T follicular helper cell (primary cell): ENCODE measurements at regions not wholly inside any gene's neighbourhood (a gene's known extent, or its start where the extent isn't known, plus 50 kb on each side); places are given as distances from the start of the nearest gene placed in this dataset.
"Not testable (repeated sequence)": the region's sequence is repeated elsewhere in the genome, so short reads cannot be mapped to it uniquely, and the experiment has no call there.

Experiments used
- DNase-seq: peaks from one replicate; pipeline ENCODE4 v3.0.0-alpha.2; 2020; ENCODE audit warnings: low read depth

DNA sequence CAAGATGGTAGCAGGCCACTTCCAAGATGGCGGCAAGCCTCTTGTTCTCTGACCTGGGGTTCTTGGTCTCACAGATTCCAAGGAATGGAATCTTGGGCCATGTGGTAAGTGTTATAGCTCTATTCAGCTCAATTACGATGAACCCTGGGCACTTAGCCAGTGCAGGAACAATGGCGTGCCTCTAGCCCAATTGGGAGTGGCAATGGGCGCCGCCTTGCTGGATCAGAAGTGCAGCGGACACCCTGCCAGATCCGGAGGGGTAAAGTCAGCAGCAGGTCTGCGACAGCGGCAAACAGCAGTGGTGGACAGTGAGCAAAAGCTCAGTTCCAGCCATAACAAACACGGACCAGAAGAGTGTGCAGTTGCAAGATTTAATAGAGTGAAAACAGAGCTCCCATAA lies 263.2 kb upstream of the SEMA3C start:
- not testable (repeated sequence) for DNase-seq

DNA sequence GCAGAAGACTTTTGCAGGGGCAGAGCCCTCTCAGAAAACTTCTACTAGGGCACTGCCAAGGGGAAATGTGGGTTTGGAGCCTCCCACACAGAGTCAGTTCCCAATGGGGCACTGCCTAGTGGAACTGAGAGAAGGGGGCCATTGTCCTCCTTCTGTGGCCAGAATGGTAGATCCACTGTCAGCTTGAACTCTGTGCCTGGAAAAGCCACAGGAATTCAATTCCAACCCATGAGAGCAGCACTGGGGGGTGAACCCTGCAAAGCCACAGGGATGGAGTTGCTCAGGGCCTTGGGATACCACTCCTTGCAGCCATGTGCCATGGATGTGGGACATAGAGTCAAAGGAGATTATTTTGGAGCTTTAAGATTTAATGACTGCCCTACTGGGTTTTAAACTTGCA lies 262.2 kb upstream of the SEMA3C start:
- DNase-seq: no peak

DNA sequence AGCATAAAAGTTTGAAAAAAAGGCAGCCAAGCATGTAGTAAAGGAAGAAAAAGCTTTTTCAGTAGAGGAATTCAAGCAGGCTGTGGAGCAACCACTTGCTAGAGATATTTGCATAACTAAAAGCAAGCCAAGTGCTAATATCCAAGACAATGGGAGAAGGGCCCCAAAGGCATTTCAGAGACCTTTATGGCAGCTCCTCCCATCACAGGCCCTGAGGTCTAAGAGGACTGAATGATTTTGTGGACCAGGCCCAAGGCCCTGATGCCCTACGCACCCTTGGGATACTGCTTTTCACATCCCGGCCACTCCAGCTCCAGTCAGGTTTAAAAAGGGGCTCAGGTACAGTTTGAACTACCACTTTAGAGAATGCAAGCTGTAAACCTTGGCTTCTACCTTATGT lies 261.7 kb upstream of the SEMA3C start:
- no peak for DNase-seq

DNA sequence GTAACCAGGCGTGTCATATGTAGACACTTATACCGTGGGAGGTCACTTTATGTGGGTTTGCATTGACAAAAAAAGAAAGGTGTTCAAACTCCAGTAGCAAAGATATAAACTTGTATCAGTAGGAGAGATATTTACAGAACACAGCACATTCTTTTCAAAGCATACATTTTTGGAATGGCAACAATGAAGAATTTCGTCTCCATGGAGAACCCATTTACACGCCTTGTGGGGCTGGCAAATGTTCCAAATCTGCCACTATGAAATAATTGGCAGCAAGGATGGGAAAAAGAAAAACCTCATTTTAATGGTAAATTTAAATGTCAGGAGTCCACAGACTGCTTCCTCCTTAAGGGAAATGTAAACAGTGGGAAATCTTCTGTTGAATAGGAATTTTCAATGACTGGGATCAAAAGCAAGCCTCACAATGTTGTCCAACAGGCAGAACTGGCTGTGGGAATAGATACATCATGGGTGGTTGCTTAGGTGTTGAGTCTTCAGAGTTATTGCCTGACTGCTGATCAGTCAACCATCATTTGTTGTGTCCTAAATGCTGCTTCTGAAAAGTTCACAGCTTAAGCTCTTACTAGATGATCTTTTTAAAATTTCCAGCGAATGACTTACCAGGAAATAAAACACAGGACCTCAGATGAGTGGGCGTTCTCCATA lies 256.6 kb upstream of the SEMA3C start:
- no peak for DNase-seq

DNA sequence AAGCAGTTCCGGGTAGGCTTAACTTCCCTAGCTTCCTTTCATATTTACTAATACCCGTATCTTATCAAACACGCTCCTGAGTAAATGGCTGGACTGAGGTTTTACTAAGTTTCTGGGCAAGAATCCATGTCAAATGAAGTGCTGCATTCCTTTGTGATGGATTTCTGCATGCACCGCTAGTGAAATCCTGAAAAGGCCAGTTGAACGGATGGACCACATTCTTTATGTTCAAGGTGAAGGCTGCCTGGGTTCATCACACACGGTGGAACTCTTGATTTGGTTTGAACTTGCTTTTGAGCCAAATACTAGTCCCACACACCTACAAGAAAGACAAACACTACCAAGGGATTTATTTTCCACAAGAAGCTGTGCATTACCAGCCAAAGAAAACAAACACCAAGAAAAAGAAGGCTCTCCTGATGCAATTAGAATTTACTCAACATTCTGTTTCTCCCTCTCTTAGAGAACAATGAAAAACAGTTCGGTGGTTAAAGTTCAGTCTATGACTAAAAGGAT lies 255.0 kb upstream of the SEMA3C start:
- DNase-seq: no peak

DNA sequence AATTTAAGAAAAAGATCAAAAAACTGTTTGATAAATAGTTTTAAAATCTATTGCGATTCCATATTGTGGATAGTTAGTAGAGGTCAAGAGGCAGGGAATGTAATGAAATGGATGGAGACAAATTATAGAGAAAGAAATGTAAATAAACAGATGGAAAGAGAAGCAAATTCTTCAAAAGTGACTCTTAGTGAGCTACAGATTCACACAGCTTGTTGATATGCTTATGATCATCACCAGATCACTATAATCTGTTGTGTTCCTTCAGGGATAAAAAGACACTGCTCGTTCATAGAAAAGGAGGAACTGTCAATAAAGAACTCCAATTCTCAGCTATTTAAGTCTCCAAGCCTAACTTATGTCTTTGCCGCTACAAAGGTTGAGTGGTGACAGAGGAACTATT lies 251.4 kb upstream of the SEMA3C start:
- DNase-seq: no peak

DNA sequence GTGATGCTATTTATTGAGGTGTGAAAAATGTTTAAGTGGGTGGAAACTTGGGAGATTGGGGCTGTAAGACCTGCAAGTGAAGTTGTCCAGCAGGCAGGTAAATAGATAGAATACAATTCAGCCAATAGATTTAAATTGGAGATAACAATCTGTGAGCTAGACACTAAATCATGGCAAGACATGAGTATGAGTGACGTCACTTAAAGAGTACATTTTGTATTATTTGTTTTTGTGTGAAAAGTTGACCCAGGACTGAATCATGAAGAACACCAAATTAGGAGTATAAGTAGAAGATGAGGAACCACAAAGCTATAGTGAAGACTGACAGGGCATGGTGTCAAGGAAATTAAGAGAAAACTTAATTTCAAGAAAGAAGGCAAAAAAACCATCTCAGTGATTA lies 249.1 kb upstream of the SEMA3C start:
- no peak for DNase-seq

DNA sequence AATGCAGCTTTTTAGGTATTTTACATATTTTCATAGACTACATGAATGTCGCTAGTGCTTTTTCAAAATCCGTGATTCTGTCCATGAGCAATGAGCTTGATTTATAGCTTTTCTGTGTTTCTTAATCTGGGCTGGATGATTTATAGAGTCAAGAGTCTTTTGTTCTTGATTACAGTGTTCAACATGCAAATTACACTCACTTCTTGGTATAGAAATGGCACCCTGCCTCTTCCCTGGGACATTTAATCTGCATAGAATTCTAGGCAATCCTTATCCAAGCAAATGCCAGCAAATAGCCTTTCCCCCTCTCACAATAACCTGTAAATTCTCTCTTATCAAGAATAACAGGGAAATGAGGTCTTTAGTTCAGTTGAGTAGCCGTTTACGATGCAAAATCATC lies 246.2 kb upstream of the SEMA3C start:
- no peak for DNase-seq

DNA sequence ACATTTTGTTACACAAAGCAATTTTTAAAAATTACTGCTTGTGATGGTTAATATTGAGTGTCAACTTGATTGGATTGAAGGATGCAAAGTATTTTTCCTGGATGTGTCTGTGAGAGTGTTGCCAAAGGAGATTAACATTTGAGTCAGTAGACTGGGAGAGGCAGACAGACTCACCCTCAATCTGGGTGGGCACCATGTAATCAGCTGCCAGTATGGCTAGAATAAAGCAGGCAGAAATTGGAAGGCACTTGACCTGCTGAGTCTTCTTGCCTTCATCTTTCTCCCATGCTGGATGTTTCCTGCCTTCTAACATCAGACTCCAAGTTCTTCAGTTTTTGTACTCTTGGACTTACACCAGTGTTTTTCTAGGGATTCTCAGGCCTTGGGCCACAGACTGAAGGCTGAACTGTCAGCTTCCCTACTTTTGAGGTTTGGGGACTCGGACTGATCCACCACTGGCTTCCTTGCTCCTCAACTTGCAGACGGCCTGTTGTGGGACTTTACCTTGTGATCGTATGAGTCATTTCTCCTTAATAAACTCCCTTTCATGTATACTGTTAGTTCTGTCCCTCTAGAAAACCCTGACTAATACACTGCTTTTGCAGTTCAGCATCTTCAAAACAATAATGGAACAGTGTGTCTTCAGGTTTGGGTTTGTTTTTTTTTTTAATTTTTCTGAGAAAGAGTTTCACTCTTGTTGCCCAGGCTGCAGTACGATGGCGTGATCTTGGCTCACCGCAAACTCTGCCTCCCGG lies 244.1 kb upstream of the SEMA3C start:
- no peak for DNase-seq

DNA sequence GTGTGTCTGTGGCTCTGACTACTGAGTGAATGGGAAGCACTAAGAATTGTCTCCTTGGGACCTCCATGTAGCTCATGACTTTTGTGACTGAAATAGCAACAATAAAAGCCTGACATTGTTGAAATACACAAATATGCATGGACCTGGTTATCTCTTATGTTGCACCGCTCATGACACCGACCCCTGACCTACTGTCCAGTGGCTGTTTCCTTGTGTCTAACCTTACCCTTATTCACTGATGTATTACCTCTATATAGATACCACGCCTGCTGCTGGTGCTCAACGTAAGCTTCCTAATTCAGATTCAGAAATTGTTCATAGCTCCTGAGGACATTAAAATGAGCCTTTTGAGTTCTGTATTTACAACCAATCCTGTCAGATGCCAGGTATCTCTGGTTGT lies 243.4 kb upstream of the SEMA3C start:
- no peak for DNase-seq

DNA sequence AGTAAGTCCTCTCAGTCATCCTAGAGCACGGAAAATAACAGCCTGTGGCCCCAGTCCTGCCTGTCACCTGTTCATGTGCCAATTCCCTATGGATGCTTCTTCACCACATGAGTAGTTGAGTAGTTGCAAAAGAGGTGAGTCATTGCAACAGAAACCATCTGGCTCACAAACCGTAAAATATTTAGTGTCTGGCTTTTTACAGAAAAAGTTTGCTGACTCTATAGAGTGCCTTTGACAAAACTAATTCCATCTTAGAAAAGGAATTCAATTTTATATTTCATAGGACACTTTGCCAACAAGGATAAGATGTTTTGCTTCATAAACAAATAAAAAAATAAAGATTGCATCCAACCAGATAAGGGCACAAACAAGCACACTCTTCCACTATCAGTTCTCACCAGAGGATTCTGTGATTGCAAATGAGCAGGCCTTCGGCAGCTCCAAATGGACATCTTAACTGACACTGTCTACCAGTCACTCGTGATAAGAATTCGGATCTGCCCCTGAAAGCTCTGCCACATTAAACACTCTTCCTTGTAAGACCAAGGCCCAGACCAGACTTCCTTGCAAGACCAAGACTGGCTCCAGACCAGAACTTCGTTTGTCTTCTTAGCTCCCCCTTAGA lies 242.7 kb upstream of the SEMA3C start:
- no peak for DNase-seq

DNA sequence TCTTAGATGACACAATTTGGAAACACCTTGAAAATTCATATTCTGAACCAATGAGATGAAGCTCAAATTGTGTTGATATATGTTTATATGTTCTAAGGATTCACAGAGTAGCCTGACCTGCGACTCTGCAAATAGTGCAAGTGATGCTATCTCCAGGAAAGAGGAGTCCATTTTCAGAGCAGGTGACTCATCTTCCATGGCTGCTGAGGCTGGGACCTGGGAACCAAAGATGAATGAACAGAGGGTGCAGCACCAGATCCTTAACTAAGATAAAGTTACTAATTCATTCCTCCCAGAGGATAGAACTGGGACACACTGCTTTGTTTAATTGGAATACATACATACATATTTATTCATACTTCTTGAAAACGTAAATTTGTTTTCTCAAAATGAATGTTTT lies 240.6 kb upstream of the SEMA3C start:
- DNase-seq: no peak

DNA sequence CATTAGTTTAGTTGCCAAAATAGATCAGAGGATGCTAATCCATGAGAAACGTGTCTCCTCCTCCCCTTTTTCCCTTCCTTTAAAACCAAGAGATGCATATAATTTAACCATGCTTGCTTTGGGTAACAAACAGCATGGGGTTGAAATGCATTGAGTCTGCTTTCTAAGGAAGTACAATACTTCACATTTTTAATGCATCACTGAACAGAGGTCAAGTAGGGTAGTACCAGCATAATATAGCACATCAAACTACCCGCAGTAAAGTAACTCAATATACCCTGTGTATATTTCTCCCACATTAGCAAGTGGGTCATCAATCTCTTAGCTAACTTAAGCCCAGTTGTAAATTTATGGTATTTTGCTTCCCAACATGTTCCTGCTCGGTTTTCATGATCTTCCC lies 239.3 kb upstream of the SEMA3C start:
- no peak for DNase-seq

DNA sequence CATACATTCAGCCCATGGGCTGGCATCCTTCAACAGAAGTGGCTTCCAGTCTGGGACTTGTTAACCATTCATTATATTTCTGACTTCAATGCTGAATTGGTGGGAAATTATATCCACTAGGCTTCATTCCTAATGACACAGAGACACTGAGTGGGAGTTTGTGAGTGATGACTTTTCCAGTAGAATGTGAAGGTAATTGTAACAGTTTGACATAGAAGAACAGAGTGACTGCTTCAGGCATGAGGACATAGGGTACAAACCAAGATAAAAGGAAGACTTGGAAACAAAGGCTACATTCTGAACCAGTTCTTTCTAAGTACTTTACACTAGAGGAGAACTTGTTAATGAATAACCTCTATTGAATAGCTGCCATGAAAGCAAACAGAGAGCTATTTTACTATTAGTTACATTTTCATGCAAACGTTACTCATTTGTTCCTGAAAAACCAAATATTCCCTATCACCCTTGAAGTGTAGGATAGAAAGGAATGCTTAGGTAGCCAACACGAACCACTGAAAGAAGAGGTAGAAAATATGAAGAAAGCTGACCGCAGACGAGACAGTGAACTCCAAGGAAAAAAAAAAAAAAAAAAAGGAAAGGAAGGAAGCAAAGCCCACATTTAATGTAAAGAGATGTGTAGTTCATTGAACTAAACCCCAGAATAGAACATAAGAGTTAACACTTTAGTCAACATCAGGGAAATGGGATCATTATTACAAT lies 237.0 kb upstream of the SEMA3C start:
- DNase-seq: no peak

DNA sequence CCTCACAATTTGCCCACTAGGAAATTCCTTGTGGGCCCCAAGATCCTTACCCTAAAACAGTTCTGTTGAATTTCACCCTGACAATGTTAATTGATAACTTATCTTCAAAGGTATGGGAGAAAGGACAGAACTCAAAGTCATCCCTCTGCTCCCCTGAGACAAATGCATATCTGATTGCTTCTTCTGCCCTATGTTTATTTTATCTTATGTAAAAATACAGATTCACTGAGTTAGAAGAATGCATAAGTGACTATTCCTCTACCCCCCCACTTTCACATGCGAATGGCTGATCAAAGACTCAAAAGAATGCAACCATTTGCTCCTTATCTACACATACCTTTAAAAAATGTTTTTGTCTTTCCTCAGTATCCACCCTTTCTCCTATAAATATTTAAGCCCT lies 235.7 kb upstream of the SEMA3C start:
- DNase-seq: no peak

DNA sequence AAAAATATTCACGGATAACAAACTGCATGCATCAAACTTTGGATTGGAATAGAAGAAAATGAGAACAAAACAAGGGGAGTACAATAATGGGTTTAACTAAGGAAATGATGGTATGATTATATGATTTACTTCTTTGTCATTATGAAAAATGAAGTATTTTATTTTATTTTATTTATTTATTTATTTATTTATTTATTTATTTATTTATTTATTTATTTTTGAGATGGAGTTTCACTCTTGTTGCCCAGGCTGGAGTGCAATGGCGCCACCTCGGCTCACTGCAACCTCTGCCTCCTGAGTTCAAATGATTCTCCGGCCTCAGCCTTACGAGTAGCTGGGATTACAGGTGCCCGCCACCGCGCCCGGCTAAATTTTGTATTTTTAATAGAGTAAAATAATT lies 234.1 kb upstream of the SEMA3C start:
- DNase-seq: not testable (repeated sequence)

DNA sequence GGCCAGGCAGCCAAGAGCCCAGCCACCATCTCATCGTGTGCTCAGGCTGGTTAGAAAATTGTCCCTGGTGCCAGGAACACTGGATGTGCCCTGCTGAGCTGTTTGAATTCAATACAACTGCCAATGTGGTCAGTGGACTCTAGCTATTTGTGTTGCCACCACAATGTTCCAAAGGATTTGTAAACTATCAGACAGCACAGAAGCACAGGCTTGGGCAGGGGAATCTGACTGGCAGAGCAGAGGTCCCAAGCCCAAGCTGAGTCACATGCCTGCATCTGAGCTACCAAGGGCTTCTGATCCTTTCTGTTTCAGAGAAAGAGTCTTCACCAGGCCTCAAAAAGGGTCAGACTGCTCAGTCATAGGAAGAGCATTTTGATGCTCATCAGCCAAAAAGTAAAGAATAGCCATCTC lies 232.1 kb upstream of the SEMA3C start:
- no peak for DNase-seq

DNA sequence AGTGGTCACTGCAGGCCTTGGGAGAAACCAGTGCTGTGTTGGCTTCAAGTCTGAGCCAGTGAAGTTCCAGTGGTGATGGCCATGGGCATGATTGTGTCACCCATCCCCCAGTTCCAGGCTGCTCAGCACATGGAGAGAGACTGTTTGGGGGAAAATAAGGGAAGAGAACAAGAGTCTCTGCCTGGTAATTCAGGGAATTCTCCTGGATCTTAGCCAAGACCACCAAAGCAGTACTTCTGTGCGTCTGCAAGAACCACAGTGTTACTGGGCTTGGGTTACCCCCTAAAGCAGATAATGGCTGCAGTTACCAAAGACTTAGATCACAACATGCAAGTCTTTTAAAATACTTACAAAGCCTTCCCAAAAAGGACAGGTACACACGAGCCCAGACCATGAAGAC lies 225.0 kb upstream of the SEMA3C start:
- no peak for DNase-seq

DNA sequence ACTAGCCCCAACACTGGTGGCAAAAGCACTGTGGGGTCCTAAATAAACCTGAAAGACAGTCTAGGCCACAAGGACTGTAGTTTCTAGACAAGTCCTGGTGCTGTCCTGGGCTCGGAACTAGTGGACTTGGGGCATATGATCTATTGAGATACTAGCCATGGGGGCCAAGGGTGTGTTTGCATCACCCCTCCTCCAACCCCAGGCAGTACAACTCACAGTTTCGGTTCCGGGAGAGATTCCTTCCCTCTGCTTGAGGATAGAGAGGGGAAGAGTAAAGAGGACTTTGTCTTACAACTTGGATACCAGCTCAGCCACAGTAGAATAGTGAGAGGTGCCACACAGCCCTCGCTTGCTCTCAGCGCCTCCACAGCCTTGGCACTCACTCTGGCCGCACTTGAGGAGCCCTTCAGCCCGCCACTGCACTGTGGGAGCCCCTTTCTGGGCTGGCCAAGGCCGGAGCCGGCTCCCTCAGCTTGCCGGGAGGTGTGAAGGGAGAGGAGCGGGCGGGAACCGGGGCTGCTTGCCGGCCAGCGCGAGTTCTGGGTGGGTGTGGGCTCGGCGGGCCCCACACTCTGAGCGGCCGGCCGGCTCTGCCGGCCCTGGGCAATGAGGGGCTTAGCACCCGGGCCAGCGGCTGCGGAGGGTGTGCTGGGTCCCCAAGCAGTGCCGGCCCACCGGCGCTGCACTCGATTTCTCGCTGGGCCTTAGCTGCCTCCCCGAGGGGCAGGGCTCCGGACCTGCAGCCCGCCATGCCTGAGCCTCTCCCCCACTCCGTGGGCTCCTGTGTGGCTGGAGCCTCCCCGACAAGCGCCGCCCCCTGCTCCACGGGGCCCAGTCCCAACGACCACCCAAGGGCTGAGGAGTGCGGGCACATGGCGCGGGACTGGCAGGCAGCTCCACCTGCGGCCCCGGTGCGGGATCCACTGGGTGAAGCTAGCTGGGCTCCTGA lies 222.7 kb upstream of the SEMA3C start:
- DNase-seq: not testable (repeated sequence)

DNA sequence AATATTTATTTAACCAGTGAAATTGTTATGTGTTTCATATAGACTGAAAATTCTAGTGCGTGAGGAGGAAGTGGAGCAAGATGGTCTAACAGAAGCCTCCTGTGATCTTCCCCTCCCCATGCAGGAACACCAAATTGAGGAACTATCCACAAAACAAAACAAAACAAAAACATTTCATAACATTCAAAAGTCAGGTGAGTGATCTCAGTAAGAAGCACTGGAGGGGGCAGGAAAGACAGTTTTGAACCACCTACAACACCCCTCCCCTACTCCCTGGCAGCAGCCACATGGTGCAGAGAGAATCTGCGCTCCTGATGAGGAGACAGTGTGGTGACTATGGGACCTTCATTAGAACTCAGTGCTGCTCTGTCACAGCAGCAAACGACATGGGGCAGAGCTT lies 221.9 kb upstream of the SEMA3C start:
- no peak for DNase-seq

DNA sequence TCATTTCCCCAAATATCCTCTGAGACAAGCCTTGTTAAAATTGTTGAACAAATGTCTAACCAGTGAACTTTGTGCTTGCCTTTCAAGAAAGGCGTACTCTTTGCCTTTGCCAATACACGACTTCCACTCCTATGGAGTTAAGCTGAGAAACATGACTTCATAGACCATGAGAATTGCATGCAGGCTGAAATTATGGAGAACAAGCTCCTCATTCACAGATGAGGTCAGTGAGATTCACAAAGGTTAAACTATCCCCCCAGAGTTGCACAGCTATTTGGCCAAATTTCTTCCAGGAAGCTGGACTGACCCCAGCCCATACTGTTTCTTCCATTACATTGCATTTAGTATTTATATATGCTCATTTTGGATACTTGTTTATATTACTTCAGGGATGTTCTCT lies 221.4 kb upstream of the SEMA3C start:
- no peak for DNase-seq
